ENCODE measurements at regions not wholly inside any gene's neighbourhood (a gene's known extent, or its start where the extent isn't known, plus 50 kb on each side); places are given as distances from the start of the nearest gene placed in this dataset.

DNA sequence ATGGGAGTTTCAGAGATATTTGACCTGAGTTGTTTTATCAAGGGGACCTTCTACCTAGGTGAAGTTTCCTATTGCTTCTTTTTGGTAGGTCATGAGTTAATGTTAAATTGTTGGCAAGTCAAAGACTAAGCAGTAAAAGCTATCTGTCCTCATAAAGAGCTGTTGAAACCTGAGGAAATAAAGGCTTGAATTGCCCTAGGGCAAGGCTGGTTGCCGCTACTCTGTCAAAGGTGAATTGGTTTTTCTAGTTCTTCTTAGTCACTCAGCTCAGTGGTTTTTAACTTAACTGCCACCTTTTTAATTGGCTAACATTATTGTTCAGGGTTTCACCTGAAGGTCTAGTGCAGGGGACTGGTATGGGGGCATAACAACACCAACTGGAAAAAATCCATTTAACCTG, 441.6 kb upstream of the FBXO33 start:
- no peaks in the 10 kb centered on the region for H3K79me2 ChIP-seq (replicated peaks; ENCODE audit: insufficient read depth)
- H3K27me3 Mint-ChIP-seq (ENCODE audit: insufficient read depth, low read depth, poor library complexity), result no peaks in the 10 kb centered on the region
- no peaks in the 10 kb centered on the region for H4K20me1 ChIP-seq (replicated peaks; ENCODE audit: insufficient read depth)
- TF ChIP-seq, protein P1, sequence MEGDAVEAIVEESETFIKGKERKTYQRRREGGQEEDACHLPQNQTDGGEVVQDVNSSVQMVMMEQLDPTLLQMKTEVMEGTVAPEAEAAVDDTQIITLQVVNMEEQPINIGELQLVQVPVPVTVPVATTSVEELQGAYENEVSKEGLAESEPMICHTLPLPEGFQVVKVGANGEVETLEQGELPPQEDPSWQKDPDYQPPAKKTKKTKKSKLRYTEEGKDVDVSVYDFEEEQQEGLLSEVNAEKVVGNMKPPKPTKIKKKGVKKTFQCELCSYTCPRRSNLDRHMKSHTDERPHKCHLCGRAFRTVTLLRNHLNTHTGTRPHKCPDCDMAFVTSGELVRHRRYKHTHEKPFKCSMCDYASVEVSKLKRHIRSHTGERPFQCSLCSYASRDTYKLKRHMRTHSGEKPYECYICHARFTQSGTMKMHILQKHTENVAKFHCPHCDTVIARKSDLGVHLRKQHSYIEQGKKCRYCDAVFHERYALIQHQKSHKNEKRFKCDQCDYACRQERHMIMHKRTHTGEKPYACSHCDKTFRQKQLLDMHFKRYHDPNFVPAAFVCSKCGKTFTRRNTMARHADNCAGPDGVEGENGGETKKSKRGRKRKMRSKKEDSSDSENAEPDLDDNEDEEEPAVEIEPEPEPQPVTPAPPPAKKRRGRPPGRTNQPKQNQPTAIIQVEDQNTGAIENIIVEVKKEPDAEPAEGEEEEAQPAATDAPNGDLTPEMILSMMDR (conservative IDR thresholded peaks at IDR 0.05; ENCODE audit: low read depth in 2 of 2), result no peak
- no peak for TF ChIP-seq JUNB (IDR thresholded peaks at IDR 0.05; ENCODE audit: unreplicated experiment)
- no peak for TF ChIP-seq EZH2phosphoT487 (IDR thresholded peaks at IDR 0.05; ENCODE audit: unreplicated experiment)
- TF ChIP-seq STAT1 (IDR thresholded peaks at IDR 0.05; ENCODE audit: unreplicated experiment), result no peak
- no peak for TF ChIP-seq POLR2AphosphoS5 (IDR thresholded peaks at IDR 0.05; ENCODE audit: low read depth)
- H3F3A ChIP-seq (replicated peaks; ENCODE audit: low read depth), result no peaks in the 10 kb centered on the region
- H3K9me3 Mint-ChIP-seq, result no peaks in the 10 kb centered on the region
- no peak overlapping the region for H3K4me3 Mint-ChIP-seq
- H3K4me3 ChIP-seq, result no peak overlapping the region
- H3K27me3 ChIP-seq (ENCODE audit: insufficient read depth), result no peaks in the 10 kb centered on the region
- H2AFZ ChIP-seq, result no peak overlapping the region
- no peak overlapping the region for H3K27ac ChIP-seq (ENCODE audit: low read depth)
- ATAC-seq (no peak), DNase-seq (ENCODE audit: low spot score) (no peak)
- H3K4me1 Mint-ChIP-seq, result peaks cover 18% of the 10 kb centered on the region
- no peaks in the 10 kb centered on the region for H3K36me3 Mint-ChIP-seq (ENCODE audit: low read depth)
- H3K4me2 ChIP-seq, result no peak overlapping the region
- no peaks in the 10 kb centered on the region for H3K9me2 ChIP-seq (ENCODE audit: insufficient read depth)
- H3K4me1 ChIP-seq (ENCODE audit: insufficient read depth), result peaks cover 17% of the 10 kb centered on the region
- no peaks in the 10 kb centered on the region for H3K36me3 ChIP-seq (ENCODE audit: insufficient read depth)
- H3K27ac Mint-ChIP-seq, result peak overlapping the region; percentile 4; the same call in 1 of the 2 replicates

DNA sequence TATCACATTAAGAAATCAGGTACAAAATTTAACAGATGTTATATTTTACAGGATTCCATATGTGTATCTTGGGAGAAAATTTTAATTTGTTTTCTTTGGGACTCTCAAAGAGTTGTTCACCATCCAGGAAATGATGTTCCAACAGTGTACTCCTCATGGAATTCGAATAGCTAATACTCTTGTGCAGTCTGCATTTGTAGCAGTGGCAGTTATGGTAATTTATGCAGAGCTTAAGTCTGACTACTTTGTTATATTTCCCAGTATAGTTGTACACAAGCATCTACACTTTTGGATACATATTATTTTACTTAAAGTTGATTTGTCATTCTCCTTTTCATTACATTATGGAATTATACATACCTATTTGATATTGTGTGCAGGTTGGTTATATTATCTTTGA, 436.7 kb upstream of the FBXO33 start:
- no peaks in the 10 kb centered on the region for H3K9me3 Mint-ChIP-seq
- ATAC-seq (no peak), DNase-seq (ENCODE audit: low spot score) (no peak)
- H3K27me3 ChIP-seq (ENCODE audit: insufficient read depth), result no peaks in the 10 kb centered on the region
- H3K36me3 ChIP-seq (ENCODE audit: insufficient read depth), result no peaks in the 10 kb centered on the region
- H3K27me3 Mint-ChIP-seq (ENCODE audit: insufficient read depth, low read depth, poor library complexity), result no peaks in the 10 kb centered on the region
- H3F3A ChIP-seq (replicated peaks; ENCODE audit: low read depth), result no peaks in the 10 kb centered on the region
- no peaks in the 10 kb centered on the region for H4K20me1 ChIP-seq (replicated peaks; ENCODE audit: insufficient read depth)
- peaks cover 11% of the 10 kb centered on the region for H3K4me1 Mint-ChIP-seq
- H2AFZ ChIP-seq, result no peak overlapping the region
- no peak overlapping the region for H3K4me3 Mint-ChIP-seq
- H3K4me2 ChIP-seq, result no peak overlapping the region
- no peak overlapping the region for H3K4me3 ChIP-seq
- H3K4me1 ChIP-seq (ENCODE audit: insufficient read depth), result peaks cover 6% of the 10 kb centered on the region
- H3K36me3 Mint-ChIP-seq (ENCODE audit: low read depth), result no peaks in the 10 kb centered on the region
- no peaks in the 10 kb centered on the region for H3K9me2 ChIP-seq (ENCODE audit: insufficient read depth)
- H3K27ac Mint-ChIP-seq, result no peak overlapping the region
- no peaks in the 10 kb centered on the region for H3K79me2 ChIP-seq (replicated peaks; ENCODE audit: insufficient read depth)
- H3K27ac ChIP-seq (ENCODE audit: low read depth), result no peak overlapping the region
- TF ChIP-seq EZH2phosphoT487 (IDR thresholded peaks at IDR 0.05; ENCODE audit: unreplicated experiment) (no peak), POLR2AphosphoS5 (IDR thresholded peaks at IDR 0.05; ENCODE audit: low read depth) (no peak), CREB1 (CRISPR knock-in tag; IDR thresholded peaks at IDR 0.05; ENCODE audit: low read depth) (no peak), STAT1 (IDR thresholded peaks at IDR 0.05; ENCODE audit: unreplicated experiment) (no peak), NANOG (IDR thresholded peaks at IDR 0.05; ENCODE audit: borderline replicate concordance) (no peak), EZH2 (IDR thresholded peaks at IDR 0.05; ENCODE audit: low read depth, unreplicated experiment) (no peak), ZNF331 (CRISPR knock-in tag; IDR thresholded peaks at IDR 0.05; ENCODE audit: low read depth) (no peak)
- TF ChIP-seq, protein P1 (conservative IDR thresholded peaks at IDR 0.05; ENCODE audit: low read depth in 2 of 2), result no peak
- TF ChIP-seq, protein P2, sequence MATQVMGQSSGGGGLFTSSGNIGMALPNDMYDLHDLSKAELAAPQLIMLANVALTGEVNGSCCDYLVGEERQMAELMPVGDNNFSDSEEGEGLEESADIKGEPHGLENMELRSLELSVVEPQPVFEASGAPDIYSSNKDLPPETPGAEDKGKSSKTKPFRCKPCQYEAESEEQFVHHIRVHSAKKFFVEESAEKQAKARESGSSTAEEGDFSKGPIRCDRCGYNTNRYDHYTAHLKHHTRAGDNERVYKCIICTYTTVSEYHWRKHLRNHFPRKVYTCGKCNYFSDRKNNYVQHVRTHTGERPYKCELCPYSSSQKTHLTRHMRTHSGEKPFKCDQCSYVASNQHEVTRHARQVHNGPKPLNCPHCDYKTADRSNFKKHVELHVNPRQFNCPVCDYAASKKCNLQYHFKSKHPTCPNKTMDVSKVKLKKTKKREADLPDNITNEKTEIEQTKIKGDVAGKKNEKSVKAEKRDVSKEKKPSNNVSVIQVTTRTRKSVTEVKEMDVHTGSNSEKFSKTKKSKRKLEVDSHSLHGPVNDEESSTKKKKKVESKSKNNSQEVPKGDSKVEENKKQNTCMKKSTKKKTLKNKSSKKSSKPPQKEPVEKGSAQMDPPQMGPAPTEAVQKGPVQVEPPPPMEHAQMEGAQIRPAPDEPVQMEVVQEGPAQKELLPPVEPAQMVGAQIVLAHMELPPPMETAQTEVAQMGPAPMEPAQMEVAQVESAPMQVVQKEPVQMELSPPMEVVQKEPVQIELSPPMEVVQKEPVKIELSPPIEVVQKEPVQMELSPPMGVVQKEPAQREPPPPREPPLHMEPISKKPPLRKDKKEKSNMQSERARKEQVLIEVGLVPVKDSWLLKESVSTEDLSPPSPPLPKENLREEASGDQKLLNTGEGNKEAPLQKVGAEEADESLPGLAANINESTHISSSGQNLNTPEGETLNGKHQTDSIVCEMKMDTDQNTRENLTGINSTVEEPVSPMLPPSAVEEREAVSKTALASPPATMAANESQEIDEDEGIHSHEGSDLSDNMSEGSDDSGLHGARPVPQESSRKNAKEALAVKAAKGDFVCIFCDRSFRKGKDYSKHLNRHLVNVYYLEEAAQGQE (IDR thresholded peaks at IDR 0.05; ENCODE audit: unreplicated experiment), result no peak

Measured in GM23338 (cell line).